Small intestine (tissue), 7 donors: ENCODE measurements at regions not wholly inside any gene's neighbourhood (a gene's known extent, or its start where the extent isn't known, plus 50 kb on each side); places are given as distances from the start of the nearest gene placed in this dataset.
A peak's percentile ranks its signal among the peaks of the same experiment; 100 is the strongest.

Source experiments
- DNase-seq, 2 donors: peaks; one replicate each; pipeline versions ENCODE4 v3.0.0 to v3.0.0-alpha.2; 2013
- FAIRE-seq: peaks from 2 replicates; lab custom pipeline; 2012; peaks lifted over from hg19 to GRCh38; lab: Jason Lieb, UNC
- H3K27ac ChIP-seq, 3 donors: one replicate each; pipeline ENCODE4 v1.5.1; 2013; ENCODE audit warnings: low read length in 2 of 3, mild to moderate bottlenecking in 2 of 3, control low read depth in 1 of 3, inconsistent platforms in 1 of 3, low read depth in 1 of 3, moderate library complexity in 1 of 3
- H3K27me3 ChIP-seq, 3 donors: one replicate each; pipeline ENCODE4 v1.6.1; 2013; ENCODE audit warnings: low read length in 3 of 3, inconsistent platforms in 1 of 3; ENCODE audit not compliant: control insufficient read depth in 3 of 3, insufficient read depth in 3 of 3
- H3K36me3 ChIP-seq, 3 donors: one replicate each; pipeline ENCODE4 v1.6.1; 2013; ENCODE audit warnings: low read length in 3 of 3, inconsistent platforms in 1 of 3, low read depth in 1 of 3, mild to moderate bottlenecking in 1 of 3, moderate library complexity in 1 of 3; ENCODE audit not compliant: control insufficient read depth in 3 of 3, insufficient read depth in 2 of 3
- H3K4me1 ChIP-seq, 3 donors: one replicate each; pipeline ENCODE4 v1.6.1; 2013; ENCODE audit warnings: low read length in 2 of 3, inconsistent platforms in 1 of 3, low read depth in 1 of 3, mild to moderate bottlenecking in 1 of 3, moderate library complexity in 1 of 3; ENCODE audit not compliant: control insufficient read depth in 3 of 3, insufficient read depth in 2 of 3
- H3K4me3 ChIP-seq, 3 donors: one replicate each; pipeline ENCODE4 v1.5.1; 2013; ENCODE audit warnings: low read length in 3 of 3, control low read depth in 1 of 3, inconsistent platforms in 1 of 3, low read depth in 1 of 3, mild to moderate bottlenecking in 1 of 3, moderate library complexity in 1 of 3
- H3K9me3 ChIP-seq, 2 donors: one replicate each; pipeline ENCODE4 v1.6.1; 2013; ENCODE audit warnings: low read depth in 1 of 2, low read length in 1 of 2; ENCODE audit not compliant: control insufficient read depth in 2 of 2, insufficient read depth in 1 of 2
- WGBS, 3 donors: extraction: QIAGEN DNeasy Blood & Tissue Kit; methylation state at CpG; one replicate each; pipeline ENCODE4 v1.1.7; 2013; 5-methylcytosine and 5-hydroxymethylcytosine counted together
- donor health status: healthy with polysubstance abuse.
- donor health status: control.
- donor health status: control.
- donor health status: Bipolar disorder and iron deficiency.
- donor health status: healthy.

DNA sequence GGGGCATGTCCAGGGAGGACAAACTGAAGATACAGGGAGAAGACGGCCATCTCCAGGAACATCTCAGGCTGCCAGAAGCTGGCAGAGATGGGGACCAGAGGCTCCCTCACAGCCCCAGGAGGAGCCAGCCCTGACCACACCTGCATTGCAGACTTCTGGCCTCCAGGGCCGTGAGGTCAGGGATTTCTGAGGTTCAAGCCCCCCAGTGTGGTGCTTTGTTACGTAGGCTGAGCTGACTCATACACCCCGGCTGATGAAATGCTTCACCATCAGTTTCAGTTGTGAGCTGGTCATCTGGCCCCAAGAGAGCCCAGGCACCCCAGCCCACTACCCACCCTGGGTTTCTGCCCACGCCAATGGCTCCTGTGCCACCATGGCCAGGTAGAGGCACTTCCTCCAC is 106.4 kb downstream of the SIK1 start:
- DNase-seq (no peak), FAIRE-seq (no peak)
- H3K27me3 ChIP-seq: no peaks in the 10 kb centered on the region
- 84 to 91% (median 85%) methylated on average over 5 of the region's 5 CpGs for WGBS, 3 donors
- H3K36me3 ChIP-seq: no peaks in the 10 kb centered on the region
- peaks cover 0 to 19% of the 10 kb centered on the region in 2 donors for H3K9me3 ChIP-seq
- H3K27ac ChIP-seq: peak overlapping the region in 1 of 3 donors; percentile 87
- H3K4me1 ChIP-seq: peaks cover 0 to 28% (median 0%) of the 10 kb centered on the region in 3 donors
- H3K4me3 ChIP-seq: no peak overlapping the region

DNA sequence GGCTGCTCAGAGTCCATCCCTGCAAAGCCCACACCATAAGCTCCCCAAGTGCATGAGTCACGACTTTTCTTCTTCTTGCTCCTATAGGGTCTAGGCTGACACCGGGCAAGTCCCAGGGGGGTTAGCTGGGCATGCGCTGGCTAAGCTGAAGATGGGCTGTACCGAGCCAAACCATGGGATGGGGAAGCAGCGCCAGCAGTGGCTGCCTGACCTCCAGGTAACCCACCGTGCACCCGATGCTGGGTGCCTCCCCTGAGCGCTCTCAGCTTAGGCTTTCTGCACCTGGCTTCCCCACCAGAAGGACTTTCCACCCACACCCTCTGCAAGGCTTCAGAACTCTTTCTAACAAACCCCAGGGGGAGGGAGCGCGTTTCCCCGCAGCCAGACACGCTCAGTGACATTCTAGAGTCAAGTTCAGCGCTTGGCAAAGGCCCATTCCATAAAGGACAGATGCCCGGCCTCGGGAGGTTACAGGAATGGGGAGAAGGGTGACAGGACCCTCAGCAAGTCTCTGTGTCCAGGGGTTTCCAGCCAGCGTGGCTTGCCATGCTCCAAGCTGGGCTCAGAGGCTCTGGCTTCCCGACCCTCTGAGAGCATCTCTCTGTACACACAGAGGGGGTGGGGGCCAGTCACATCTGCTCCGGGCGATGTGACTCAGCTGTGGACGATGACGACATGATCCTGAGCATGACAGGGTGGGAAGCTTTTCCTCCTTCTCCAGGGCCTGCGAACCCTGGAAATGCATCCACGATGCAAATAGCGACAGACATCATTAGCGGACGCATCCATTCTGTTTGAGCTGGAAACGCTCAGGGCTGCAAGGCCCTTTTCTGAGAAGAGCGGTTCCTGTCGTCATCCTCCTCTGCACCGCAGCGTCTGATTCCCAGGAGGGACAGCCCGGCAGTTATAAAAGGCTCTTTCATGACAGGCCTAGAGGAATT is 107.8 kb downstream of the SIK1 start:
- FAIRE-seq (no peak), DNase-seq (peak in 1 of 2 donors; percentile 37)
- no peaks in the 10 kb centered on the region for H3K36me3 ChIP-seq
- no peak overlapping the region for H3K4me3 ChIP-seq
- peaks cover 0 to 28% (median 0%) of the 10 kb centered on the region in 3 donors for H3K4me1 ChIP-seq
- WGBS, 3 donors: 64 to 83% (median 79%) methylated on average over 32 of the region's 32 CpGs
- peaks cover 0 to 19% of the 10 kb centered on the region in 2 donors for H3K9me3 ChIP-seq
- H3K27ac ChIP-seq: peak overlapping the region in 1 of 3 donors; percentile 36
- H3K27me3 ChIP-seq: no peaks in the 10 kb centered on the region

- no peaks in the 10 kb centered on the region for H3K27me3 ChIP-seq
- 94 to 97% (median 96%) methylated on average over 7 of the region's 7 CpGs for WGBS, 3 donors
- H3K4me1 ChIP-seq: peaks cover 0 to 34% (median 0%) of the 10 kb centered on the region in 3 donors
- FAIRE-seq: no peak
- H3K36me3 ChIP-seq: no peaks in the 10 kb centered on the region
- peaks cover 0 to 19% of the 10 kb centered on the region in 2 donors for H3K9me3 ChIP-seq
- no peak overlapping the region for H3K27ac ChIP-seq
- DNase-seq: no peak
- H3K4me3 ChIP-seq: no peak overlapping the region
Observed at GRCh38 chr21:43318368-43318767, 108.6 kb downstream of the SIK1 start.

- peaks cover 0 to 37% (median 0%) of the 10 kb centered on the region in 3 donors for H3K4me1 ChIP-seq
- H3K4me3 ChIP-seq: no peak overlapping the region
- H3K9me3 ChIP-seq: peaks cover 0 to 19% of the 10 kb centered on the region in 2 donors
- 81 to 83% (median 81%) methylated on average over 9 of the region's 9 CpGs for WGBS, 3 donors
- DNase-seq: no peak
- H3K36me3 ChIP-seq: no peaks in the 10 kb centered on the region
- no peak overlapping the region for H3K27ac ChIP-seq
- H3K27me3 ChIP-seq: no peaks in the 10 kb centered on the region
- no peak for FAIRE-seq
Observed at GRCh38 chr21:43317959-43318358, 109.0 kb downstream of the SIK1 start.

- 93 to 98% (median 96%) methylated on average over 11 of the region's 11 CpGs for WGBS, 3 donors
- FAIRE-seq: no peak
- no peak for DNase-seq
- Histone ChIP-seq H3K4me1 (peaks cover 0 to 44% (median 1%) of the 10 kb centered on the region in 3 donors), H3K9me3 (peaks cover 0 to 19% of the 10 kb centered on the region in 2 donors), H3K4me3 (no peak overlapping the region), H3K36me3 (no peaks in the 10 kb centered on the region), H3K27ac (no peak overlapping the region), H3K27me3 (no peaks in the 10 kb centered on the region)
Observed at GRCh38 chr21:43317254-43317748, 109.6 kb downstream of the SIK1 start.

DNA sequence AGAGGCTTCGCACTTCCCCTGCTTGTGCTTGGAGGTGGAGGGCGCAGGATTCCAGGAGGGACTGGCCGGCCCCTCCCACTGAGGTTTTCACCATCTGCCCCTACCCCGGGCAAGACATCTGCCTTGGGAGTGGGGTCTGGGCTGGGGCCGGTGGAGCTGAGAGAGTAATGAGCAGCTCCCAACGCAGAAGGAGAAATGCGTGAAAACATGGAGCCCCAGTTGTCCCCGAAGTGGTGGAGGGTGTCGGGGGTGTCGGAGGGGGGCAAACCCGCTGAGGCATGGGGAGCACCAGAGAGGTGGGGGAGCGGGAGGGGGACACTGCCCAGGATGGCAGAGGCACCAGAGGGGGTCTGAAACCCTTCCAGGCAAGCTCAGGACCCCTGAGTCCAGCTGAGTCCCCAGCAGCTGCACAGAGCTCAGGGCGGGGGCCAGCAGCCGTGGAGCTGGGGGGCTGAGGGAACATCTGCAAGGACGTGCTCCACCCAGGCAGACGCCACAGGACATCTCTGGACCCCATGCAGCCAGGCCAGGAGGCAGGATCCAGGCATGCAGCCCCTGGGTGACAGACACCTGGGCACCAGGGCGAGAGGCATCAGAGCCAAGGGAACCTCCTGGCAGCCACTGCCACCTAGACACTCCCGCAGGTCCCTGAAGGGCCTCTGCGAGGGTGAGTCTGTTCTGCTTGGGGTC is 110.6 kb downstream of the SIK1 start:
- Histone ChIP-seq H3K9me3 (peaks cover 0 to 19% of the 10 kb centered on the region in 2 donors), H3K27ac (no peak overlapping the region), H3K36me3 (no peaks in the 10 kb centered on the region), H3K4me3 (no peak overlapping the region), H3K4me1 (peaks cover 0 to 48% (median 9%) of the 10 kb centered on the region in 3 donors), H3K27me3 (no peaks in the 10 kb centered on the region)
- no peak for FAIRE-seq
- WGBS, 3 donors: 91 to 95% (median 94%) methylated on average over 18 to 19 of the region's 19 CpGs
- DNase-seq: no peak

- no peak for FAIRE-seq
- no peak overlapping the region for H3K27ac ChIP-seq
- H3K27me3 ChIP-seq: no peaks in the 10 kb centered on the region
- WGBS, 3 donors: 75 to 81% (median 77%) methylated on average over 27 of the region's 27 CpGs
- no peaks in the 10 kb centered on the region for H3K36me3 ChIP-seq
- peaks cover 0 to 46% (median 9%) of the 10 kb centered on the region in 3 donors for H3K4me1 ChIP-seq
- no peak overlapping the region for H3K4me3 ChIP-seq
- peaks cover 0 to 19% of the 10 kb centered on the region in 2 donors for H3K9me3 ChIP-seq
- no peak for DNase-seq
Observed at GRCh38 chr21:43315244-43316137, 111.4 kb downstream of the SIK1 start.
